GM12878 (cell line): ENCODE measurements at regions not wholly inside any gene's neighbourhood (a gene's known extent, or its start where the extent isn't known, plus 50 kb on each side); places are given as distances from the start of the nearest gene placed in this dataset.

Source experiments
- ATF2 ChIP-seq: IDR thresholded peaks from 2 replicates; pipeline ENCODE4 v1.6.1; 2012; ENCODE audit warnings: low read length, inconsistent platforms
- CEBPB ChIP-seq, 2 experiments: fragments of 150-350 bp in 1 of 2; IDR thresholded peaks; 2 replicates each; pipeline ENCODE4 v1.6.1; 2012 to 2014; ENCODE audit warnings: low read depth in 2 of 2, low read length in 2 of 2, borderline replicate concordance in 1 of 2, inconsistent platforms in 1 of 2
- CEBPZ ChIP-seq: fragments of 150-350 bp; IDR thresholded peaks from 2 replicates; pipeline ENCODE4 v1.6.1; 2016; ENCODE audit warnings: low read depth, low read length
- CREB1 ChIP-seq: IDR thresholded peaks from 2 replicates; pipeline ENCODE4 v1.6.1; 2012; ENCODE audit warnings: low read depth, mild to moderate bottlenecking, inconsistent platforms
- ETV6 ChIP-seq, 2 experiments: fragments of 450-650 bp in 1 of 2; IDR thresholded peaks in 1 of 2; conservative IDR thresholded peaks in 1 of 2; 2 replicates each; pipeline ENCODE4 v1.6.1; 2014; ENCODE audit warnings: antibody characterized with exemption in 1 of 2, borderline replicate concordance in 1 of 2, low read depth in 1 of 2, mild to moderate bottlenecking in 1 of 2, moderate library complexity in 1 of 2
- KLF5 ChIP-seq: fragments of 450-650 bp; IDR thresholded peaks from 2 replicates; pipeline ENCODE4 v1.6.1; 2014; ENCODE audit warnings: mild to moderate bottlenecking; ENCODE audit not compliant: partially characterized antibody
- NKRF ChIP-seq: fragments of 450-650 bp; conservative IDR thresholded peaks from 2 replicates; pipeline ENCODE4 v1.6.1; 2017; ENCODE audit warnings: mild to moderate bottlenecking, moderate library complexity
- POU2F2 ChIP-seq: IDR thresholded peaks from 3 replicates; pipeline ENCODE4 v1.6.1; 2011; ENCODE audit warnings: low read depth, mild to moderate bottlenecking, low read length, borderline replicate concordance
- SREBF2 ChIP-seq: IDR thresholded peaks from 2 replicates; pipeline ENCODE4 v1.6.1; 2012; ENCODE audit warnings: mild to moderate bottlenecking, low read length

- TF ChIP-seq ATF2 (no peak), KLF5 (no peak), ETV6 (conservative IDR thresholded peaks at IDR 0.05 in 1 of 2, IDR thresholded peaks at IDR 0.05 in 1 of 2; ENCODE audit: borderline replicate concordance in 1 of 2, low read depth in 1 of 2) (no peak), CEBPB (IDR thresholded peaks at IDR 0.05; ENCODE audit: borderline replicate concordance in 1 of 2, low read depth in 2 of 2, low read length in 2 of 2) (no peak), SREBF2 (no peak), NKRF (no peak), CREB1 (no peak), CEBPZ (no peak), POU2F2 (no peak)
Measured at GRCh38 chr22:22080270-22080669, 97.7 kb upstream of the TOP3B start (continued).
